ENCODE measurements at regions not wholly inside any gene's neighbourhood (a gene's known extent, or its start where the extent isn't known, plus 50 kb on each side); places are given as distances from the start of the nearest gene placed in this dataset.

GRCh38 chr7:132066761-132067171 lies 509.5 kb downstream of the PLXNA4 start:
- TF ChIP-seq CTCF (IDR thresholded peaks at IDR 0.05) (no peak), POLR2A (IDR thresholded peaks at IDR 0.05) (no peak)

All from gastroesophageal sphincter (tissue), 3 donors.